Smooth muscle cell (in vitro differentiated cells): ENCODE measurements at regions not wholly inside any gene's neighbourhood (a gene's known extent, or its start where the extent isn't known, plus 50 kb on each side); places are given as distances from the start of the nearest gene placed in this dataset.

Experiments used
- DNase-seq: peaks from one replicate; lab custom pipeline; 2025; ENCODE audit not compliant: unreplicated experiment; lab: John Stamatoyannopoulos, UW
- H2AFZ ChIP-seq: fragments of 200-600 bp; sonication (generic); 2 replicates; pipeline ENCODE4 v1.6.0; 2016; ENCODE audit warnings: antibody characterized with exemption, low read depth, mild to moderate bottlenecking
- H3F3A ChIP-seq: fragments of 200-600 bp; sonication (generic); 2 replicates; pipeline ENCODE4 v1.6.0; 2017; ENCODE audit warnings: antibody characterized with exemption, low read depth
- H3K27ac ChIP-seq: fragments of 200-600 bp; sonication (generic); 2 replicates; pipeline ENCODE4 v1.5.1; 2016; ENCODE audit warnings: low read depth, mild to moderate bottlenecking
- H3K27me3 ChIP-seq: fragments of 200-600 bp; sonication (generic); 2 replicates; pipeline ENCODE4 v1.6.1; 2016; ENCODE audit warnings: low read depth, mild to moderate bottlenecking
- H3K36me3 ChIP-seq: fragments of 200-600 bp; sonication (generic); 2 replicates; pipeline ENCODE4 v1.5.1; 2016; ENCODE audit warnings: low read depth
- H3K4me1 ChIP-seq: fragments of 200-600 bp; sonication (generic); 2 replicates; pipeline ENCODE4 v1.5.1; 2016; ENCODE audit warnings: low read depth
- H3K4me2 ChIP-seq: fragments of 200-600 bp; sonication (generic); 2 replicates; pipeline ENCODE4 v1.6.0; 2016; ENCODE audit warnings: mild to moderate bottlenecking
- H3K4me3 ChIP-seq: fragments of 200-600 bp; sonication (generic); 2 replicates; pipeline ENCODE4 v1.5.1; 2016; ENCODE audit warnings: mild to moderate bottlenecking
- H3K79me2 ChIP-seq: fragments of 200-600 bp; sonication (generic); 2 replicates; pipeline ENCODE4 v1.6.0; 2016; ENCODE audit warnings: low read depth, mild to moderate bottlenecking
- H3K9ac ChIP-seq: fragments of 200-600 bp; sonication (generic); 2 replicates; pipeline ENCODE4 v1.6.0; 2016; ENCODE audit warnings: low read depth
- H3K9me3 ChIP-seq: fragments of 200-600 bp; sonication (generic); replicated peaks from 2 replicates; pipeline ENCODE4 v1.5.1; 2016; ENCODE audit warnings: low read depth
- H4K20me1 ChIP-seq: fragments of 200-600 bp; sonication (generic); 2 replicates; pipeline ENCODE4 v1.6.0; 2016; ENCODE audit warnings: low read depth
- WGBS: methylation state at CpG from one replicate; pipeline ENCODE4 v1.1.7; 2016; ENCODE audit warnings: low lambda C conversion rate; 5-methylcytosine and 5-hydroxymethylcytosine counted together
- TF ChIP-seq, protein P1 (sequence below): fragments of 200-600 bp; sonication (generic); IDR thresholded peaks from 2 replicates; pipeline ENCODE4 v1.5.1; 2017; ENCODE audit warnings: borderline replicate concordance, mild to moderate bottlenecking, antibody characterized with exemption; ENCODE audit not compliant: insufficient read depth, poor library complexity, severe bottlenecking

DNA sequence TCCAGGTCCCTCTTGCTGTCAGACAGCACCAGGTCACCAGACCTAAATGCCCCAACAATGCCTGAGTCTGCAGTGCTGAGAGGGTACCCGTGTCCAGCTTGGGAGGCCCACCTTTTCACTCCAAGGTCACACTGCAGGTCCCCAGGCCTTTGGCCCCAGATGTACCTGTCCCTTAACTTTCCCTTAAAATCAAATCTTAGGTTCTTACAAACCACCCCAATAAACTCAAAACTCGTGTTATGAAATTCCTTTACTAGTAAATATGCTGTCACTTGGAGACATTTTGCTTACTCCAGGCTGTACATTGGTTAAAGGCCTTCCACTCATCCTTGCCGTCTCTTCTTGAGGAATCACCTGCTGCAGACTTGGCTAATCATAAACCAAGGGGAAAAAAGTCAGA is 165.7 kb upstream of the RREB1 start:
- H3K9ac ChIP-seq: no peak overlapping the region
- H3K79me2 ChIP-seq: no peaks in the 10 kb centered on the region
- no peak overlapping the region for H3K4me3 ChIP-seq
- no peaks in the 10 kb centered on the region for H4K20me1 ChIP-seq
- H3K4me2 ChIP-seq: no peak overlapping the region
- no peak overlapping the region for H2AFZ ChIP-seq
- H3K4me1 ChIP-seq: no peaks in the 10 kb centered on the region
- H3F3A ChIP-seq: no peaks in the 10 kb centered on the region
- DNase-seq: no peak
- TF ChIP-seq, protein P1, sequence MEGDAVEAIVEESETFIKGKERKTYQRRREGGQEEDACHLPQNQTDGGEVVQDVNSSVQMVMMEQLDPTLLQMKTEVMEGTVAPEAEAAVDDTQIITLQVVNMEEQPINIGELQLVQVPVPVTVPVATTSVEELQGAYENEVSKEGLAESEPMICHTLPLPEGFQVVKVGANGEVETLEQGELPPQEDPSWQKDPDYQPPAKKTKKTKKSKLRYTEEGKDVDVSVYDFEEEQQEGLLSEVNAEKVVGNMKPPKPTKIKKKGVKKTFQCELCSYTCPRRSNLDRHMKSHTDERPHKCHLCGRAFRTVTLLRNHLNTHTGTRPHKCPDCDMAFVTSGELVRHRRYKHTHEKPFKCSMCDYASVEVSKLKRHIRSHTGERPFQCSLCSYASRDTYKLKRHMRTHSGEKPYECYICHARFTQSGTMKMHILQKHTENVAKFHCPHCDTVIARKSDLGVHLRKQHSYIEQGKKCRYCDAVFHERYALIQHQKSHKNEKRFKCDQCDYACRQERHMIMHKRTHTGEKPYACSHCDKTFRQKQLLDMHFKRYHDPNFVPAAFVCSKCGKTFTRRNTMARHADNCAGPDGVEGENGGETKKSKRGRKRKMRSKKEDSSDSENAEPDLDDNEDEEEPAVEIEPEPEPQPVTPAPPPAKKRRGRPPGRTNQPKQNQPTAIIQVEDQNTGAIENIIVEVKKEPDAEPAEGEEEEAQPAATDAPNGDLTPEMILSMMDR: no peak
- WGBS: 88% methylated on average over 3 of the region's 3 CpGs
- no peaks in the 10 kb centered on the region for H3K27me3 ChIP-seq
- H3K27ac ChIP-seq: no peak overlapping the region
- no peaks in the 10 kb centered on the region for H3K36me3 ChIP-seq
- no peaks in the 10 kb centered on the region for H3K9me3 ChIP-seq

DNA sequence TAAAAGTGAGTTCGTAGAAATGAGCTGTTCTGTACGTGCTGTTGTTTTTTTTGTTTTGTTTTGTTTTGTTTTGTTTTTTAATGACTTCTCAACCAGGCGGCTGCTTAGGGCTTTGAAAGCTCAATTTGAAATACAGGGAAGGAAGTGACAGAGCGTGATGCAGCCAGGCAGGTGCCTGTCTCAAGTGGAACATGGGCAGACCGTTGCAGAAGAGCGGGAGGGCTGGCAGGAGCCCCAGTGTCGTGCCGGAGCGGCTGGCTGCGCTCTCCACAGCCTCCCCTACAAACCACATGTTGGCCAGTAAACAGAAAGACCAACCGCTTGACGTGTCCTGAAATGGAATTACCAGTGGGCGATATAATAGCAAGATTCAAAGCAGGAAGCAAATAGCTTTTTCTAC is 164.9 kb upstream of the RREB1 start:
- Histone ChIP-seq H2AFZ (no peak overlapping the region), H3F3A (no peaks in the 10 kb centered on the region), H3K9me3 (no peaks in the 10 kb centered on the region), H3K4me1 (no peaks in the 10 kb centered on the region), H3K4me3 (no peak overlapping the region), H3K4me2 (no peak overlapping the region), H3K79me2 (no peaks in the 10 kb centered on the region), H3K27ac (no peak overlapping the region), H3K27me3 (no peaks in the 10 kb centered on the region), H3K9ac (no peak overlapping the region), H4K20me1 (no peaks in the 10 kb centered on the region), H3K36me3 (no peaks in the 10 kb centered on the region)
- 92% methylated on average over 13 of the region's 13 CpGs for WGBS
- no peak for DNase-seq
- TF ChIP-seq, protein P1: no peak

DNA sequence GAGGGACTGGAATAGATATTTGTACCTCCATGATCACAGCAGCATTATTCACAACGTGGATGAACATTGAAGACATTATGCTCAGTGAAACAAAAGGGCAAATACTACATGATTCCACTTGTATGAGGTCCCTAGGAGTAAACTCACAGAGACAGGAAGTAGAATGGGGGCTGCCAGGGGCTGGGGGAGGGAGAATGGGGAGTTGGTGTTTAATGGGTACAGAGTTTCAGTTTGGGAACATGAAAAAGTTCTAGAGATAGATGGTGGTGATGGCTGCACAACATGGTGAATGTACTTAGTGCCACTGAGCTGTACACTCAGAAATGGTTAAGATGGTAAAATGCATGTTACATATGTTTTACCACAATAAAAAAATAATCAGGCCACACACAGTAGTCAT is 164.3 kb upstream of the RREB1 start:
- no peak overlapping the region for H3K4me2 ChIP-seq
- H3K27ac ChIP-seq: no peak overlapping the region
- H3K9ac ChIP-seq: no peak overlapping the region
- no peaks in the 10 kb centered on the region for H3K4me1 ChIP-seq
- no peaks in the 10 kb centered on the region for H3K27me3 ChIP-seq
- H2AFZ ChIP-seq: no peak overlapping the region
- H3K79me2 ChIP-seq: no peaks in the 10 kb centered on the region
- 83% methylated on average over 1 of the region's 1 CpG for WGBS
- H4K20me1 ChIP-seq: no peaks in the 10 kb centered on the region
- TF ChIP-seq, protein P1: no peak
- H3F3A ChIP-seq: no peaks in the 10 kb centered on the region
- DNase-seq: no peak
- H3K9me3 ChIP-seq: no peaks in the 10 kb centered on the region
- H3K36me3 ChIP-seq: no peaks in the 10 kb centered on the region
- no peak overlapping the region for H3K4me3 ChIP-seq
